ENCODE measurements at regions not wholly inside any gene's neighbourhood (a gene's known extent, or its start where the extent isn't known, plus 50 kb on each side); places are given as distances from the start of the nearest gene placed in this dataset.

DNA sequence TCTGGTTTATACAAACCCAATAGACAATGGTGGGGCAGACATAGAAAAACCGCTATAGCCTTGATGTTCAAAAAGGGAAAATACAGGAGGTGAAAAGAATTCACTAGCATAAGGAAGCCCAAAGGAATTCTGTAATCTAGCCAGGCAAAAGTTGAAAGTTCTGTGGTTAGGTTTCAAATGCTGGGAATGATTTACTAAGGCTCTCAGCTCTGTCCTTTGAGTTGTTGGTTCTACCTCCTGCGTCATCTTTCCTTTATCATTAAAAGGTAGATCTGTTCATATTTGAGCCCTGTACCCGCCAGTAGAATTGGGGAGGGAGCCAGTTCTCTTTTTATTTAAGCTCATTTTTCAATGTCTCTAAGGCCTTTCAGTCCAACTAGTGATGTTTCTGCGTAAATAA, 866.5 kb downstream of the IGSF11 start:
- no peak for DNase-seq (ENCODE audit: insufficient read length, low spot score)
- TF ChIP-seq, protein P1, sequence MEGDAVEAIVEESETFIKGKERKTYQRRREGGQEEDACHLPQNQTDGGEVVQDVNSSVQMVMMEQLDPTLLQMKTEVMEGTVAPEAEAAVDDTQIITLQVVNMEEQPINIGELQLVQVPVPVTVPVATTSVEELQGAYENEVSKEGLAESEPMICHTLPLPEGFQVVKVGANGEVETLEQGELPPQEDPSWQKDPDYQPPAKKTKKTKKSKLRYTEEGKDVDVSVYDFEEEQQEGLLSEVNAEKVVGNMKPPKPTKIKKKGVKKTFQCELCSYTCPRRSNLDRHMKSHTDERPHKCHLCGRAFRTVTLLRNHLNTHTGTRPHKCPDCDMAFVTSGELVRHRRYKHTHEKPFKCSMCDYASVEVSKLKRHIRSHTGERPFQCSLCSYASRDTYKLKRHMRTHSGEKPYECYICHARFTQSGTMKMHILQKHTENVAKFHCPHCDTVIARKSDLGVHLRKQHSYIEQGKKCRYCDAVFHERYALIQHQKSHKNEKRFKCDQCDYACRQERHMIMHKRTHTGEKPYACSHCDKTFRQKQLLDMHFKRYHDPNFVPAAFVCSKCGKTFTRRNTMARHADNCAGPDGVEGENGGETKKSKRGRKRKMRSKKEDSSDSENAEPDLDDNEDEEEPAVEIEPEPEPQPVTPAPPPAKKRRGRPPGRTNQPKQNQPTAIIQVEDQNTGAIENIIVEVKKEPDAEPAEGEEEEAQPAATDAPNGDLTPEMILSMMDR (IDR thresholded peaks at IDR 0.05; ENCODE audit: insufficient read depth, missing control alignments): no peak
- FAIRE-seq: no peak

DNA sequence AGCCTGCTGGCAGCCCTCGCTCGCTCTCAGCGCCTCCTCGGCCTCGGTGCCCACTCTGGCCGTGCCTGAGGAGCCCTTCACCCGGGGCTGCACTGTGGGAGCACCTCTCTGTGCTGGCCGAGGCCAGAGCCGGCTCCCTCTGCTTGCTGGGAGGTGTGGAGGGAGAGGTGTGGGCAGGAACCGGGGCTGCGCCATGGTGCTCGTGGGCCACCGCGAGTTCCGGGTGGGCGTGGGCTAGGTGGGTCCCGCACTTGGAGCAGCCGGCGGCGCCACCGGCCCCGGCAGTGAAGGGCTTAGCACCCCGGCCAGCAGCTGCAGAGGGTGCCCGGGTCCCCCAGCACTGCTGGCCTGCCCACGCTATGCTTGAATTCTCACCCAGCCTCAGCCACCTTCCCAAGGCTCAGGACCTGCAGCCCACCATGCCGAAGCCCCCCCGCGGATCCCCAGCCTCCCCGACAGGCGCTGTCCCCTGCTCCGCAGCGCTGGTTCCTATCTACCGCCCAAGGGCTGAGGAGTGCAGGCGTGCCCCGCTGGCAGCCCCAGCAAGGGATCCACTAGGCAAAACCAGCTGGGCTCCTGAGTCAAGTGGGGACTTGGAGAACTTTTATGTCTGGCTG, 863.3 kb downstream of the IGSF11 start:
- FAIRE-seq (no peak), DNase-seq (ENCODE audit: insufficient read length, low spot score) (no peak)
- TF ChIP-seq, protein P1 (IDR thresholded peaks at IDR 0.05; ENCODE audit: insufficient read depth, missing control alignments): no peak

DNA sequence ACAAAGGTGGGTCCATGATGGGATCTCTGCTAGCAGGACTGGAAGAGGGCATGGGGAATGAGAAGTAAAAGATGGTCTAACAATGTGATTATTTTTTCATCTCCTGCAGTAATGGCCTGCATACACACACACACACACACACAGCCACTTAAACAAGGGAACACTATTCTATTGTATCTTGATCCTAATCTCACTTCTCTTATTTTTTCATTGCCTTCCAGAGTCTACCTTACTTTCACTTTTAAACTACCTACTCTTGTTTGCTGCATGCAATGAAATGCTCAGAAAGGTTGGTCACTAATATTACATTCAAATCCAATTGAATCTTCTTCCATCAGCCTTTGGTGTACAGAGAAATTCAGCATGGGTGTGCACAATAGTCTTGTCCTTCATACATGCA, 853.8 kb downstream of the IGSF11 start:
- TF ChIP-seq, protein P1 (IDR thresholded peaks at IDR 0.05; ENCODE audit: insufficient read depth, missing control alignments): no peak
- no peak for DNase-seq (ENCODE audit: insufficient read length, low spot score)
- FAIRE-seq: no peak

DNA sequence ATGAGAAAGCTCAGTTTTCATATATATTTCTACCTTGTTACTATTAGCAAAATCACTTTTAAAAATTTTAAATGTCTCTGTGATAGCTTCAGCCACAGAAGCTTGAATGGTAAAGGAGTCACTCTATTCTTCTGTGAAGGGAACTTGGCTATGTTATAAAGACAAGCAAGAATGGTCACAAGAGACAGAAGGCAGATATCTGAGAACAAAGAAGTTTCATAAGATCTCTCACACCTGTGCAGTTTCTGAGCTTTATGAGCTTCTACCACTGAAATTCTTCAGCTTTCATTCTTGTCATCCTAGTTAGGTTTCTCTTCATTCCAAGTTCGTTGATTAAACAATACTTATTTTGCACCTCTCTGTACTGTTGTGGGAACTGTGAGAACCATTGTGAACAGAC, 853.4 kb downstream of the IGSF11 start:
- TF ChIP-seq, protein P1 (IDR thresholded peaks at IDR 0.05; ENCODE audit: insufficient read depth, missing control alignments): no peak
- FAIRE-seq (no peak), DNase-seq (ENCODE audit: insufficient read length, low spot score) (no peak)

DNA sequence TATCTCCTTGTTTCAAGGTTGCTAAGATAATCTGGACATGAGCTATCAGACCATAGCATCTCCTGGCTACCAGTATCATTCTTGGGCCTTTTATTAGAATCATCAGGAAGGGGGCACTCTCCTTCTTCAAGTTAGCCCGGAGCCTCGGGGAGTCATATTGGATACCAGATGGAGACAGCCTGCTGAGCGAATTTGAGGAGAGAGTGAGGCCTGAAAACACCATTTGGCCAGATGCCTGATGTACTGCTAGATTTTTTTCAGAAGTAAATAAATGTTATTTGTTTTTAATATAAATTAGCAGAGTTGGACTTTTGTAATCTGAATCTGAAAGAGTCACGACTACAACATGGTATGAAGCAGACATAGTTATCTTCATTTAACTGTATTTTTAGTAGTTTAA, 848.6 kb downstream of the IGSF11 start:
- FAIRE-seq: no peak
- DNase-seq (ENCODE audit: insufficient read length, low spot score): no peak
- TF ChIP-seq, protein P1 (IDR thresholded peaks at IDR 0.05; ENCODE audit: insufficient read depth, missing control alignments): no peak

DNA sequence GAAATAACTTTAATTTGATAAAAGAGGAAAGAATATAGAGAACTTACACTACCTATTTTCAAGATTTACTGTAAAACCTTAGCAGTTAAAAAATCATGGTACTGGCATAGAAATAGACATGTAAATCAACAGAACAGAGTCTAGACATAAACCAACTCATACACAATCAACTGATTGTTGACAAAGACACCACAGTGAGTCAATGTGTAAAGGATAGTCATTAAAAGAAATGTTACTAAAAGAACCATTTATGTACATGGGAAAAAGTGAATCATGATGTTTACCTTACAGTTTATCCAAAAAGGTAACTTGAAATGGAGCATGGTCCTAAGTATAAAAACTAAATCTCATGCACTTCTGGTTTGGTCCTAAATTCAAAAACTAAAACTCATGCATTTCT, 847.4 kb downstream of the IGSF11 start:
- FAIRE-seq (peak; percentile 51), DNase-seq (ENCODE audit: insufficient read length, low spot score) (no peak)
- TF ChIP-seq, protein P1 (IDR thresholded peaks at IDR 0.05; ENCODE audit: insufficient read depth, missing control alignments): no peak

DNA sequence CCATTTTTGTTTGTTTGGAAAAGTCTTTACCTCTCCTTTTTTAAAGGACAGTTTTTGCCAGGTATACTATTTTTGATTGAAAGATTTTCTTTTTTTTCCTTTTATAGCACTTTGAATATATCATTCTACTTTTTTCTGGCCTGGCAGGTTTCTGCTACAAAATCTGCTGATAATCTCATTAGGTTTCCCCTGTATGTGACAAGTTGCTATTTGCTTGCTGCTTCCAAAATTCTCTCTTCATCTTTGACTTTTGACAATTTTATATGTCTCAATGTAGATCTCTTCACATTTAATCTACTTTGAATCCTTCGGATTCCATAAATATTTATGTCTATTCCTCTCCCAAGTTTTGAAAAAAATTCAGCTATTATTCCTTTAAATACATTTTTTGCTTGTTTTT, 838.5 kb downstream of the IGSF11 start:
- no peak for DNase-seq (ENCODE audit: insufficient read length, low spot score)
- TF ChIP-seq, protein P1 (IDR thresholded peaks at IDR 0.05; ENCODE audit: insufficient read depth, missing control alignments): no peak
- FAIRE-seq: no peak
